Activated CD4-positive, CD25-positive, alpha-beta regulatory T cell treated with anti-CD3 and anti-CD28 coated beads, Interleukin-2, amount 50 U/mL, for 24 hours (primary cell): ENCODE measurements at regions not wholly inside any gene's neighbourhood (a gene's known extent, or its start where the extent isn't known, plus 50 kb on each side); places are given as distances from the start of the nearest gene placed in this dataset.
"Not testable (repeated sequence)": the region's sequence is repeated elsewhere in the genome, so short reads cannot be mapped to it uniquely, and the experiment has no call there.

ENCODE experiments used
- ATAC-seq, 2 donors: fragments of 150-1000 bp; cut with Tn5 transposase; one replicate each; pipeline ENCODE4 v1.10.0; 2021; ENCODE audit warnings: mild to moderate bottlenecking in 1 of 2, moderate library complexity in 1 of 2

- ATAC-seq = no peak
These were observed 567.3 kb upstream of the ZNF804A start for GRCh38 chr2:184030989-184031388.

- no peak for ATAC-seq
These were observed 566.8 kb upstream of the ZNF804A start for GRCh38 chr2:184031402-184032147.

GRCh38 chr2:184032983-184033382 lies 565.3 kb upstream of the ZNF804A start:
- ATAC-seq = no peak

- ATAC-seq = no peak
These were observed 561.1 kb upstream of the ZNF804A start for GRCh38 chr2:184037273-184037672.

DNA sequence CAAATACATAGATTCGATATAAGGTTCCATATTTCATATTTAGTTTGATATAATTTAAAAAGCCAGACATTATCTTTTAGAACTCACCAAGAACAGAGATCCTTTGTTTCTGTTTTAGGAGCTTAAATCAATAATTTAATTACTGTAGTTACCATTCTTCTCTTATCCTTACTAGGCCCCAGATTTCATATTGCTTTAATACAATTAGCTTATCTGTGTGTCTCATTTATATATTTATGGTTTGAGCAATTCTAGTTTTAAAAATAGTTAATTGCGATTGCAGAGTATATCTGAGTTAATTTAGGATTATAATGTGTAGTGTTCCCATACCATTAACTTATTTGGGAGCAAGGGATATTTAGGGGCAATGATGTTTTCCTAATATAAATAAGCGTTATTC lies 558.8 kb upstream of the ZNF804A start:
- ATAC-seq = no peak

DNA sequence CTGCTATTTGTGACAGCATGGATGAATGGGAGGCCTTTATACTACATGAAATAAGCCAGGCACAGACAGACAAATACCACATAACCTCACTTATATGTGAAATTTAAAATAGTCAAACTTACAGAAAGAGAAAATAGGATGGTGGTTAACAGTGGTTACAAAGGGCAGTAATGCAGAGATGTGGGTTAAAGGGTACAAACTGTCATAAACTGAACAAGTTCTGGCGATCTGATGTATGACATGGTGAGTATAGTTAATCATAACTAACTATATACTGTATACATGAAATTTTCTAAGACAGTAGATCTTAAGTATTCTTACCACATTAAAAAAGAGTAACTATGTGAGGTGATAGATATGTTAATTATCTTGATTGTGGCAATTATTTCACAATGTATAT lies 558.1 kb upstream of the ZNF804A start:
- no peak for ATAC-seq

DNA sequence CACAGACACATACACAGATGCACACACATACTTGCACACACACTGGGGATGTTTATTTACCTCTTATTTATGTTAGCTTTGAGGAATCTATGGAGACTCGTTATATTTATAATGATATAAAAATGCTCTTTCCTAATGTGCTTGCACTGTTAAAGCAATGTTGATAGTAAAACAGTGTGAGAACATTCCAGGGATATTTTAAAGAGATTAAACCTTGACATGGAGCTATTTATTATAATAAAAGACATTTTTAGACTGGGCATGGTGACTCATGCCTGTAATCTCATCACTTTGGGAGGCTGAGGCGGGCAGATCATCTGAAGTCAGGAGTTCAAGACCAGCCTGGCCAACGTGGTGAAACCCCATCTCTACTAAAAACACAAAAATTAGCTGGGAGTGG lies 557.3 kb upstream of the ZNF804A start:
- no peak for ATAC-seq

DNA sequence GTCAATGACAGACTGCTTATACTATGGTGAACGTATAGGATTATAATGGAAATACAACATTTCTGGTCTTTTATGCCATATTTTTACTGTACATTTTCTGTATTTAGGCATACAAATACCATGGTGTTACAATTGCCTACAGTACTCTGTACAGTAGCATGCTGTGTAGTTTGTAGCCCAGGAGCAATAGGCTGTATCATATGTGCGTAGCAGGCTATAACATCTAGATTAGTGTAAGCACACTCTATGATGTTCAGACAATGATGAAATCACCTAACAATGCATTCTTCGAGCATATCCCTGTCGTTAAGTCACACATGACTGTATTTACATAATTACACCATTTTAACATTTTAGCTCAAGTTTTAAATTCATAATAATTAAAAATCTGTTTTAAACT lies 556.6 kb upstream of the ZNF804A start:
- ATAC-seq = no peak

GRCh38 chr2:184047536-184047935 lies 550.8 kb upstream of the ZNF804A start:
- ATAC-seq = no peak

DNA sequence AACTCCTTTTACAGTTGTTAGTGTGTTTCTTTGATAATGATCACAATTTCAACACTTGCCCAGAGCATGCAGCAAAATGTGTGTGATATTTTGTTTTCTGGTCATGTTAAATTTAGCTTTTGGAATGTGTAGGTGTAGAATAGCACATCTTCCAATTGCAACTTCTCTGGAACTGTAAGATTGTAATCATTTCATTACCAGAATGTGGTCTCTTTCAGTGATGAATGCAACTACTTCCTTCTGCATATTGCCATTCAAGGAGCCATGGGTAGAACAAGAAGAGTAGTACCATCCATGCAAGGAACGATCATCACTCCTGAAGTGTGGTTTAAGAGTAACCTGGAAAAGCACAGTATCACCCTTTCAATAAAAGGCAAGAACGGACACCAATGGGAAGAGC lies 548.8 kb upstream of the ZNF804A start:
- no peak for ATAC-seq

- no peak for ATAC-seq
These were observed 545.0 kb upstream of the ZNF804A start for GRCh38 chr2:184053326-184053725.

GRCh38 chr2:184054419-184054818 lies 543.9 kb upstream of the ZNF804A start:
- not testable (repeated sequence) for ATAC-seq

- no peak for ATAC-seq
These were observed 540.4 kb upstream of the ZNF804A start for GRCh38 chr2:184057910-184058309.

DNA sequence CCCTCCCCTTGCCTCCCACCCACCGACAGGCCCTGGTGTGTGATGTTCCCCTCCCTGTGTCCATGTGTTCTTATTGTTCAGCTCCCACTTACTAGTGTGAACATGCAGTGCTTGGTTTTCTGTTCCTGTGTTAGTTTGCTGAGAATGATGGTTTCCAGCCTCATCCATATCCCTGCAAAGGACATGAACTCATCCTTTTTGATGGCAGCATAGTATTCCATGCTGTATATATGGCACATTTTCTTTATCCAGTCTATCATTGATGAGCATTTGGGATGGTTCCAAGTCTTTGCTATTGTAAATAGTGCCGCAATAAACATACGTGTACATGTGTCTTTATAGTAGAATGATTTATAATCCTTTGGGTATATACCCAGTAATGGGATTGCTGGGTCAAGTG lies 538.1 kb upstream of the ZNF804A start:
- ATAC-seq = not testable (repeated sequence)

DNA sequence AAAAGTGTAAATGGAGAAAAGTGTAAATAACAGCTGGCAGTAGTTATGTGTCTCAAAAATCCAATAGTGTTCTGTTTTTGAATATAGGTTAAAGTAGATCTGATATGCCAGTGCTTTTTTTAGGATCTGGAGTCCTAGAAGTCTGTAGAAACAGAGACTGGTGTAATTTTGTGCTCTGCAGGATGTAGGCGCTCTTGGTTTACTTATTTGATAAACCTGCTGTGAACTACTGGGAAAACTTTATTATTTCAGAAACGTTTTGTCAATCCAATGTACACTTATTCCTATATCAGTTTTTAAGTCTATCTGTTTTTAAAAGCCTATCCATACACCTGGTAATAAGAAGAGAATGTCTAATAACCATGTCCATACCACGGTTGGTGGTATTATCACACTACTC lies 530.8 kb upstream of the ZNF804A start:
- ATAC-seq = no peak

GRCh38 chr2:184072470-184072869 lies 525.9 kb upstream of the ZNF804A start:
- no peak for ATAC-seq

DNA sequence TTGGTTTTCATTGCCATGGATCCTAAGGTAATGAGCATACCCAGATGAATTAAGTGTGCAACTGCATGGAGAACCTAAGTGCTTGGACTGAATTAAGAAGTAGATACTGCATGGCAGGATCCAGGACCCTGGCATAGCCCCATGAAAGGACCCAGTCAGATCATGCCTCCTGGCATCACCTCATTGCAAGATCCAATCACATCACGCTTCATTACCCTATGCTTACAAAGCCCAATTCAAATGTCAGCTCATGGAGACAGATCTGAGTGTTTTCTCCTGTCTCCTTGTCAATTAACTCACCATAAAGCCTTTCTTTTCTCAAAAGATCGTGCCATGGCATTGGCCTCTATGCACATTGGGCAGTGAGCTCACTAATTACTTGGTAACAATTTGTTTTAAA lies 519.8 kb upstream of the ZNF804A start:
- ATAC-seq = no peak

- ATAC-seq = no peak
These were observed 506.9 kb upstream of the ZNF804A start for GRCh38 chr2:184091456-184091855.

GRCh38 chr2:184113696-184114403 lies 484.5 kb upstream of the ZNF804A start:
- ATAC-seq = no peak

GRCh38 chr2:184114439-184114838 lies 483.9 kb upstream of the ZNF804A start:
- ATAC-seq = no peak

- no peak for ATAC-seq
These were observed 478.1 kb upstream of the ZNF804A start for GRCh38 chr2:184119989-184120800.

GRCh38 chr2:184125867-184126266 lies 472.5 kb upstream of the ZNF804A start:
- ATAC-seq = no peak

GRCh38 chr2:184129073-184129472 lies 469.3 kb upstream of the ZNF804A start:
- no peak for ATAC-seq

GRCh38 chr2:184137955-184138354 lies 460.4 kb upstream of the ZNF804A start:
- ATAC-seq = no peak
